ENCODE measurements at regions not wholly inside any gene's neighbourhood (a gene's known extent, or its start where the extent isn't known, plus 50 kb on each side); places are given as distances from the start of the nearest gene placed in this dataset.

- in situ Hi-C loops (cut with MboI; ENCODE audit: low sequenced_read_pairs, unreplicated experiment) = no loop called here
- peak; percentile 4 for DNase-seq (ENCODE audit: low spot score)
- no peak for TF ChIP-seq CTCF (IDR thresholded peaks at IDR 0.05; ENCODE audit: borderline replicate concordance, control extremely low read depth, extremely low read depth, insufficient read depth, missing control alignments)
Observed at GRCh38 chr3:162865466-162865865, 1368.9 kb downstream of the OTOL1 start.

- no peak for DNase-seq (ENCODE audit: low spot score)
- no peak for TF ChIP-seq CTCF (IDR thresholded peaks at IDR 0.05; ENCODE audit: borderline replicate concordance, control extremely low read depth, extremely low read depth, insufficient read depth, missing control alignments)
- in situ Hi-C loops (cut with MboI; ENCODE audit: low sequenced_read_pairs, unreplicated experiment) = no loop called here
Observed at GRCh38 chr3:162879021-162879562, 1382.5 kb downstream of the OTOL1 start.

- DNase-seq (ENCODE audit: low spot score) = no peak
- TF ChIP-seq CTCF (IDR thresholded peaks at IDR 0.05; ENCODE audit: borderline replicate concordance, control extremely low read depth, extremely low read depth, insufficient read depth, missing control alignments) = no peak
- in situ Hi-C loops (cut with MboI; ENCODE audit: low sequenced_read_pairs, unreplicated experiment) = no loop called here
Observed at GRCh38 chr3:162884373-162884772, 1387.8 kb downstream of the OTOL1 start.

- in situ Hi-C loops (cut with MboI; ENCODE audit: low sequenced_read_pairs, unreplicated experiment) = no loop called here
- TF ChIP-seq CTCF (IDR thresholded peaks at IDR 0.05; ENCODE audit: borderline replicate concordance, control extremely low read depth, extremely low read depth, insufficient read depth, missing control alignments) = no peak
- DNase-seq (ENCODE audit: low spot score) = no peak
Observed at GRCh38 chr3:162892921-162893793, 1396.5 kb downstream of the OTOL1 start.

GRCh38 chr3:162897291-162897690 is 1400.7 kb downstream of the OTOL1 start:
- in situ Hi-C loops (cut with MboI; ENCODE audit: low sequenced_read_pairs, unreplicated experiment) = no loop called here
- no peak for TF ChIP-seq CTCF (IDR thresholded peaks at IDR 0.05; ENCODE audit: borderline replicate concordance, control extremely low read depth, extremely low read depth, insufficient read depth, missing control alignments)
- no peak for DNase-seq (ENCODE audit: low spot score)

GRCh38 chr3:162932503-162932902 is 1435.9 kb downstream of the OTOL1 start:
- DNase-seq (ENCODE audit: low spot score) = no peak
- in situ Hi-C loops (cut with MboI; ENCODE audit: low sequenced_read_pairs, unreplicated experiment) = no loop called here

More at GRCh38 chr3:162932503-162932902, 1435.9 kb downstream of the OTOL1 start:
- no peak for TF ChIP-seq CTCF (IDR thresholded peaks at IDR 0.05; ENCODE audit: borderline replicate concordance, control extremely low read depth, extremely low read depth, insufficient read depth, missing control alignments)

All from GM13976 (cell line).